Endothelial cell of umbilical vein (primary cell): ENCODE measurements at regions not wholly inside any gene's neighbourhood (a gene's known extent, or its start where the extent isn't known, plus 50 kb on each side); places are given as distances from the start of the nearest gene placed in this dataset.

Experiments used
- BruUV-seq: library from RNA; stranded (reverse); fragments of 400-500 nt; replicated peaks from 2 replicates; lab custom pipeline; 2021; lab: Mats Ljungman, UMichigan
- CTCF ChIA-PET: fragments of 300-600, 350-600 bp; sonication (Branson Sonifier 250); formaldehyde crosslinking; loops from one replicate; lab custom pipeline; 2021; ENCODE audit warnings: antibody characterized with exemption, inconsistent platforms; lab: Charles Lee
- POLR2A ChIA-PET: fragments of 300-600, 350-600 bp; sonication (Branson Sonifier 250); formaldehyde crosslinking; loops from one replicate; lab custom pipeline; 2021; ENCODE audit warnings: antibody characterized with exemption, inconsistent platforms; lab: Charles Lee
- DNase-seq: peaks from one replicate; pipeline ENCODE4 v3.0.0-alpha.2; 2011; ENCODE audit warnings: low read depth, low spot score
- FAIRE-seq: peaks from 2 replicates; lab custom pipeline; 2011; peaks lifted over from hg19 to GRCh38; lab: Jason Lieb, UNC
- H2AFZ ChIP-seq: 2 replicates; pipeline ENCODE4 v1.6.0; 2012; ENCODE audit warnings: low read depth, low read length, control low read depth, inconsistent platforms
- H3K27ac ChIP-seq: 2 replicates; pipeline ENCODE4 v1.5.1; 2011; ENCODE audit warnings: low read depth, mild to moderate bottlenecking, control low read depth, low read length, moderate library complexity; ENCODE audit not compliant: insufficient read depth
- H3K27me3 ChIP-seq, 2 experiments: 2 replicates each; pipeline versions ENCODE4 v1.6.0 to v1.6.1; 2011; ENCODE audit warnings: low read length in 2 of 2, mixed read lengths in 1 of 2; ENCODE audit not compliant: control insufficient read depth in 2 of 2, insufficient read depth in 2 of 2
- H3K36me3 ChIP-seq, 2 experiments: 2 replicates in 1 of 2; 3 replicates in 1 of 2; pipeline ENCODE4 v1.5.1; 2011; ENCODE audit warnings: low read length in 2 of 2, mild to moderate bottlenecking in 1 of 2, moderate library complexity in 1 of 2; ENCODE audit not compliant: control insufficient read depth in 2 of 2, insufficient read depth in 2 of 2; ENCODE audit errors: extremely low read depth in 1 of 2
- H3K4me1 ChIP-seq: 3 replicates; pipeline ENCODE4 v1.5.1; 2011; ENCODE audit warnings: mild to moderate bottlenecking, low read length; ENCODE audit not compliant: control insufficient read depth, insufficient read depth; ENCODE audit errors: extremely low read depth
- H3K4me2 ChIP-seq: 2 replicates; pipeline ENCODE4 v1.6.1; 2011; ENCODE audit warnings: low read length, control low read depth, mixed read lengths; ENCODE audit not compliant: insufficient read depth
- H3K4me3 ChIP-seq, 3 experiments: fragments of 200-600 bp in 1 of 3; sonication (generic), shearing (Covaris generic) in 1 of 3; replicated peaks in 1 of 3; 2 replicates each; pipeline ENCODE4 v1.5.1; 2011 to 2016; ENCODE audit warnings: control low read depth in 3 of 3, low read length in 3 of 3, mild to moderate bottlenecking in 2 of 3, inconsistent platforms in 1 of 3, low read depth in 1 of 3, moderate library complexity in 1 of 3; ENCODE audit not compliant: insufficient read depth in 1 of 3
- H3K79me2 ChIP-seq: 2 replicates; pipeline ENCODE4 v1.6.0; 2012; ENCODE audit warnings: low read length, inconsistent platforms; ENCODE audit not compliant: control insufficient read depth, insufficient read depth
- H3K9ac ChIP-seq: replicated peaks from 2 replicates; pipeline ENCODE3; 2011; ENCODE audit warnings: low read length, control low read depth; ENCODE audit not compliant: insufficient read depth; ENCODE audit errors: extremely low read depth
- H3K9me1 ChIP-seq: replicated peaks from 3 replicates; pipeline ENCODE4 v1.6.0; 2011; ENCODE audit warnings: mild to moderate bottlenecking, low read length; ENCODE audit not compliant: control insufficient read depth, insufficient read depth; ENCODE audit errors: extremely low read depth
- H3K9me3 ChIP-seq: replicated peaks from 2 replicates; pipeline ENCODE4 v1.5.1; 2012; ENCODE audit warnings: low read length, inconsistent platforms; ENCODE audit not compliant: control insufficient read depth, insufficient read depth
- H4K20me1 ChIP-seq: replicated peaks from 2 replicates; pipeline ENCODE3; 2011; ENCODE audit warnings: mild to moderate bottlenecking, low read length; ENCODE audit not compliant: control insufficient read depth, insufficient read depth; ENCODE audit errors: extremely low read depth
- EZH2 ChIP-seq: IDR thresholded peaks from 2 replicates; pipeline ENCODE4 v1.6.1; 2012; ENCODE audit warnings: borderline replicate concordance, low read depth, mild to moderate bottlenecking, moderate library complexity, low read length, inconsistent platforms; ENCODE audit not compliant: severe bottlenecking
- FOS ChIP-seq: IDR thresholded peaks from 2 replicates; pipeline ENCODE4 v1.6.1; 2011; ENCODE audit warnings: mild to moderate bottlenecking, low read length, moderate library complexity, borderline replicate concordance; ENCODE audit not compliant: insufficient read depth
- GATA2 ChIP-seq: IDR thresholded peaks from 2 replicates; pipeline ENCODE4 v1.7.0; 2011; ENCODE audit warnings: low read depth, mild to moderate bottlenecking, moderate library complexity, mixed read lengths, low read length; ENCODE audit not compliant: insufficient read length, insufficient read depth
- JUN ChIP-seq: IDR thresholded peaks from 2 replicates; pipeline ENCODE4 v1.6.1; 2011; ENCODE audit warnings: borderline replicate concordance, low read depth; ENCODE audit not compliant: insufficient read length, insufficient read depth
- MYC ChIP-seq: IDR thresholded peaks from one replicate; pipeline ENCODE4 v1.6.1; 2011; ENCODE audit warnings: mild to moderate bottlenecking, low read depth, low read length
- POLR2A ChIP-seq: IDR thresholded peaks from 2 replicates; pipeline ENCODE4 v1.6.1; 2012; ENCODE audit warnings: low read depth, mild to moderate bottlenecking, control low read depth, low read length
- POLR2AphosphoS5 ChIP-seq: IDR thresholded peaks from 2 replicates; pipeline ENCODE4 v1.6.1; 2012; ENCODE audit warnings: low read depth, mild to moderate bottlenecking, control low read depth, low read length, moderate library complexity; ENCODE audit not compliant: insufficient read depth
- dilution Hi-C: fragments of 300-500 bp; cut with MboI; formaldehyde crosslinking; loops from one replicate; pipeline ENCODE4 v1.15.0; 2019; ENCODE audit warnings: low sequenced_read_pairs; ENCODE audit not compliant: extremely low pct_ligation_motif_present
- intact Hi-C: fragments of 100-400 bp; cut with micrococcal nuclease; formaldehyde crosslinking; loops from one replicate; pipeline ENCODE4 v1.10.0; 2022
- TF ChIP-seq, protein P1 (sequence below): IDR thresholded peaks from 2 replicates; pipeline ENCODE4 v1.6.1; 2011; ENCODE audit not compliant: insufficient read depth, insufficient read length
- TF ChIP-seq, protein P2 (sequence below), 2 donors: IDR thresholded peaks; 1 replicate in 1 of 2; 2 replicates in 1 of 2; pipeline ENCODE4 v1.5.1; 2011; ENCODE audit warnings: low read length in 2 of 2, mild to moderate bottlenecking in 2 of 2, moderate library complexity in 2 of 2, control low read depth in 1 of 2, inconsistent platforms in 1 of 2, low read depth in 1 of 2; ENCODE audit not compliant: insufficient read depth in 1 of 2; ENCODE audit errors: extremely low read depth in 1 of 2

DNA sequence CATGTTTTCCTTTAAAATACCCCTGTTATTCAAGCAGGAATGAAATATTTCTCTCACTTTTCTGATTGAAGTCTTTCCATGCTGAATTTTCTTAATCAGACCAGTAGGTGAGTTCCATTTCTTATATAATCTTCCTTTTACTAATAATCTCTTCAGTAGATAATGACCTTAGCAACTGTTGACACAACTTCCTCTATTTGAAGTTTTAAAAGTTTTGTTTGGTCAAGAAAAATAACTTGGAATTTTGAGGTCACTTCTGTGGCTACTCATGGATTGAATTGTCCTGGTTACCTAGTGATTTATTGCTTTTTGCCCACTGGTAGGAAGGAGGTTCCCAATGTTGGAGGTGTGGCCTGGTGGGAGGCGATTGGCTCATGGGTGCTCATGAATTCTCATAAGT is 70.6 kb upstream of the PAXBP1 start:
- no peak for TF ChIP-seq GATA2
- TF ChIP-seq FOS: no peak
- intact Hi-C loops (no loop called here), dilution Hi-C loops (no loop called here)
- ChIA-PET CTCF (no interaction called here), POLR2A (no interaction called here)
- Histone ChIP-seq H3K9ac (no peak overlapping the region), H3K36me3 (no peaks in the 10 kb centered on the region), H3K27ac (no peak overlapping the region), H4K20me1 (no peaks in the 10 kb centered on the region), H3K79me2 (no peaks in the 10 kb centered on the region), H3K9me1 (no peaks in the 10 kb centered on the region), H3K4me2 (no peak overlapping the region), H3K9me3 (no peaks in the 10 kb centered on the region), H3K27me3 (peaks cover 7 to 22% of the 10 kb centered on the region in 2 experiments), H3K4me3 (no peak overlapping the region), H3K4me1 (no peaks in the 10 kb centered on the region), H2AFZ (no peak overlapping the region)
- no TSS peak for BruUV-seq
- FAIRE-seq (no peak), DNase-seq (no peak)

DNA sequence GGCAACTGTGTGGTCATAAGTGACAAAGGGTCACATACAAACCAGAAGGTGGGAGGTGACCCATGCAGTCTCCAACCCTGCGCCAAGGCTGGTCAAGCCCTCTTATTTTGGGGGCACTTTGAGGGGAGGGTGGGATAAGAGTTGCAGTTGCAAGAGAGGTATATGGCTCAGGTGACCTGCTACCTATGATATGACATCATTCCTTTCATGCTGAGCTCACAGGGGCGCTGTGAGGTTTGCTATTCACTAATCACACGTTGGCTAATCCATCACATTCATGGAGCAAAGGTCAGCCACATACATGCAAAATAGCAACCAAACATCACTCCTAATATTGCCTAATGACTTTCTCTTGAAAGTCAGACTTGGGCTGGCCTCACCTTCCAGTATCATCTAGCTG is 72.0 kb upstream of the PAXBP1 start:
- H3K27ac ChIP-seq: no peak overlapping the region
- no peaks in the 10 kb centered on the region for H3K4me1 ChIP-seq
- no peaks in the 10 kb centered on the region for H3K9me1 ChIP-seq
- H3K9ac ChIP-seq: no peak overlapping the region
- CTCF ChIA-PET: interaction anchor here (0.9 to 1.6 kb wide), 4 partner anchors 8 to 151 kb away, joined by 4 to 6 read pairs (median 4); no protein-coding TSS in a partner anchor
- intact Hi-C loops (no loop called here), dilution Hi-C loops (no loop called here)
- DNase-seq (no peak), FAIRE-seq (no peak)
- H3K36me3 ChIP-seq: no peaks in the 10 kb centered on the region
- TF ChIP-seq POLR2AphosphoS5: no peak
- no peak for TF ChIP-seq GATA2
- TF ChIP-seq, protein P1, sequence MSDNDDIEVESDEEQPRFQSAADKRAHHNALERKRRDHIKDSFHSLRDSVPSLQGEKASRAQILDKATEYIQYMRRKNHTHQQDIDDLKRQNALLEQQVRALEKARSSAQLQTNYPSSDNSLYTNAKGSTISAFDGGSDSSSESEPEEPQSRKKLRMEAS: no peak
- TF ChIP-seq MYC: no peak
- no peak for TF ChIP-seq FOS
- TF ChIP-seq, protein P2, sequence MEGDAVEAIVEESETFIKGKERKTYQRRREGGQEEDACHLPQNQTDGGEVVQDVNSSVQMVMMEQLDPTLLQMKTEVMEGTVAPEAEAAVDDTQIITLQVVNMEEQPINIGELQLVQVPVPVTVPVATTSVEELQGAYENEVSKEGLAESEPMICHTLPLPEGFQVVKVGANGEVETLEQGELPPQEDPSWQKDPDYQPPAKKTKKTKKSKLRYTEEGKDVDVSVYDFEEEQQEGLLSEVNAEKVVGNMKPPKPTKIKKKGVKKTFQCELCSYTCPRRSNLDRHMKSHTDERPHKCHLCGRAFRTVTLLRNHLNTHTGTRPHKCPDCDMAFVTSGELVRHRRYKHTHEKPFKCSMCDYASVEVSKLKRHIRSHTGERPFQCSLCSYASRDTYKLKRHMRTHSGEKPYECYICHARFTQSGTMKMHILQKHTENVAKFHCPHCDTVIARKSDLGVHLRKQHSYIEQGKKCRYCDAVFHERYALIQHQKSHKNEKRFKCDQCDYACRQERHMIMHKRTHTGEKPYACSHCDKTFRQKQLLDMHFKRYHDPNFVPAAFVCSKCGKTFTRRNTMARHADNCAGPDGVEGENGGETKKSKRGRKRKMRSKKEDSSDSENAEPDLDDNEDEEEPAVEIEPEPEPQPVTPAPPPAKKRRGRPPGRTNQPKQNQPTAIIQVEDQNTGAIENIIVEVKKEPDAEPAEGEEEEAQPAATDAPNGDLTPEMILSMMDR (IDR thresholded peaks at IDR 0.05; ENCODE audit: extremely low read depth in 1 of 2, insufficient read depth in 1 of 2, low read depth in 1 of 2, low read length in 2 of 2): no peak
- TF ChIP-seq EZH2: no peak
- no peak for TF ChIP-seq JUN
- no peak for TF ChIP-seq POLR2A
- H4K20me1 ChIP-seq: no peaks in the 10 kb centered on the region
- H3K9me3 ChIP-seq: no peaks in the 10 kb centered on the region
- POLR2A ChIA-PET: no interaction called here
- H3K4me2 ChIP-seq: no peak overlapping the region
- H2AFZ ChIP-seq: no peak overlapping the region
- no TSS peak for BruUV-seq
- no peak overlapping the region for H3K4me3 ChIP-seq
- peaks cover 5 to 21% of the 10 kb centered on the region in 2 experiments for H3K27me3 ChIP-seq
- H3K79me2 ChIP-seq: no peaks in the 10 kb centered on the region
